WTC11 (cell line): ENCODE measurements at regions not wholly inside any gene's neighbourhood (a gene's known extent, or its start where the extent isn't known, plus 50 kb on each side); places are given as distances from the start of the nearest gene placed in this dataset.

Source experiments
- ATAC-seq: fragments of 200-7000 bp; cut with Tn5 transposase; 2 replicates; pipeline ENCODE4 v1.10.0; 2021; ENCODE audit warnings: mild to moderate bottlenecking, moderate library complexity
- CTCF ChIA-PET: fragments of 300-600 bp; sonication (Branson Sonifier 250); formaldehyde crosslinking; loops from one replicate; lab custom pipeline; 2021; ENCODE audit warnings: antibody characterized with exemption; lab: Charles Lee
- POLR2A ChIA-PET: fragments of 350-600 bp; sonication (Branson Sonifier 250); formaldehyde crosslinking; loops from one replicate; lab custom pipeline; 2021; ENCODE audit warnings: antibody characterized with exemption; lab: Charles Lee
- DNase-seq: peaks from one replicate; pipeline ENCODE4 v3.0.0; 2021; ENCODE audit warnings: low spot score
- H3K27ac Mint-ChIP-seq: 2 replicates; pipeline ENCODE4 v1.8.0; 2021; ENCODE audit warnings: mixed read lengths
- H3K27me3 Mint-ChIP-seq: 2 replicates; pipeline ENCODE4 v1.8.0; 2021; ENCODE audit warnings: low read depth, mild to moderate bottlenecking, moderate library complexity, mixed read lengths
- H3K36me3 Mint-ChIP-seq: 2 replicates; pipeline ENCODE4 v1.8.0; 2021; ENCODE audit warnings: mixed read lengths
- H3K4me1 Mint-ChIP-seq: 2 replicates; pipeline ENCODE4 v1.8.0; 2022; ENCODE audit warnings: mixed read lengths
- H3K4me3 Mint-ChIP-seq: 2 replicates; pipeline ENCODE4 v1.8.0; 2021; ENCODE audit warnings: mild to moderate bottlenecking, moderate library complexity, mixed read lengths
- H3K9me3 Mint-ChIP-seq: 2 replicates; pipeline ENCODE4 v1.8.0; 2021; ENCODE audit warnings: mixed read lengths
- AR ChIP-seq: fragments of 250-450 bp; sonication (Bioruptor Pico); IDR thresholded peaks from 2 replicates; pipeline ENCODE4 v1.9.0; 2021; ENCODE audit warnings: mild to moderate bottlenecking
- CTCF ChIP-seq: fragments of 200-600 bp; IDR thresholded peaks from 2 replicates; pipeline ENCODE4 v1.8.0; 2022; ENCODE audit warnings: antibody characterized with exemption
- GRHL2 ChIP-seq: fragments of 250-450 bp; sonication (Bioruptor Pico); IDR thresholded peaks from 2 replicates; pipeline ENCODE4 v1.8.0; 2022; ENCODE audit warnings: mild to moderate bottlenecking, moderate library complexity; ENCODE audit not compliant: insufficient replicate concordance, severe bottlenecking
- GTF2I ChIP-seq: fragments of 250-450 bp; sonication (Bioruptor Pico); conservative IDR thresholded peaks from 2 replicates; pipeline ENCODE4 v1.4.0; 2021; ENCODE audit warnings: mild to moderate bottlenecking
- IRF1 ChIP-seq: sonication (generic); formaldehyde crosslinking; IDR thresholded peaks from 2 replicates; pipeline ENCODE4 v1.8.0; 2023; ENCODE audit warnings: missing genetic modification reagents
- IRF2 ChIP-seq: sonication (generic); formaldehyde crosslinking; IDR thresholded peaks from 2 replicates; pipeline ENCODE4 v1.8.0; 2022; ENCODE audit warnings: low read depth, missing genetic modification reagents, borderline replicate concordance
- KAT7 ChIP-seq: sonication (generic); formaldehyde crosslinking; IDR thresholded peaks from 2 replicates; pipeline ENCODE4 v1.8.1; 2023; ENCODE audit warnings: missing genetic modification reagents, mild to moderate bottlenecking, borderline replicate concordance
- OVOL2 ChIP-seq: fragments of 250-450 bp; sonication (Bioruptor Pico); IDR thresholded peaks from 2 replicates; pipeline ENCODE4 v1.9.0; 2021; ENCODE audit warnings: mild to moderate bottlenecking, borderline replicate concordance
- SMAD3 ChIP-seq: sonication (generic); formaldehyde crosslinking; IDR thresholded peaks from 2 replicates; pipeline ENCODE4 v1.8.0; 2022; ENCODE audit warnings: missing genetic modification reagents, mild to moderate bottlenecking, borderline replicate concordance
- TCF7 ChIP-seq: sonication (generic); formaldehyde crosslinking; IDR thresholded peaks from 2 replicates; pipeline ENCODE4 v1.8.0; 2022; ENCODE audit warnings: mild to moderate bottlenecking, low read depth, missing genetic modification reagents, moderate library complexity
- TP53 ChIP-seq: sonication (generic); formaldehyde crosslinking; IDR thresholded peaks from 2 replicates; pipeline ENCODE4 v1.8.1; 2023; ENCODE audit warnings: mild to moderate bottlenecking, missing genetic modification reagents
- ZNF396 ChIP-seq: fragments of 250-450 bp; sonication (Bioruptor Pico); IDR thresholded peaks from 2 replicates; pipeline ENCODE4 v1.8.0; 2021; ENCODE audit warnings: mild to moderate bottlenecking, moderate library complexity, borderline replicate concordance
- TF ChIP-seq, protein P1 (sequence below): sonication (generic); formaldehyde crosslinking; IDR thresholded peaks from 2 replicates; pipeline ENCODE4 v1.8.1; 2023; ENCODE audit warnings: mild to moderate bottlenecking, missing genetic modification reagents, moderate library complexity
- TF ChIP-seq, protein P2 (sequence below): sonication (generic); formaldehyde crosslinking; IDR thresholded peaks from 2 replicates; pipeline ENCODE4 v1.8.1; 2022; ENCODE audit warnings: missing genetic modification reagents, borderline replicate concordance

GRCh38 chr14:49106741-49107667 is 479.2 kb downstream of the RPS29 start:
- CTCF ChIA-PET = no interaction called here
- Mint-ChIP-seq H3K27ac (no peak overlapping the region), H3K36me3 (peaks cover 3% of the 10 kb centered on the region; the same call in 1 of the 2 replicates)

GRCh38 chr14:49105956-49106355 is 480.2 kb downstream of the RPS29 start:
- ATAC-seq (no peak), DNase-seq (no peak)
- TF ChIP-seq, protein P1, sequence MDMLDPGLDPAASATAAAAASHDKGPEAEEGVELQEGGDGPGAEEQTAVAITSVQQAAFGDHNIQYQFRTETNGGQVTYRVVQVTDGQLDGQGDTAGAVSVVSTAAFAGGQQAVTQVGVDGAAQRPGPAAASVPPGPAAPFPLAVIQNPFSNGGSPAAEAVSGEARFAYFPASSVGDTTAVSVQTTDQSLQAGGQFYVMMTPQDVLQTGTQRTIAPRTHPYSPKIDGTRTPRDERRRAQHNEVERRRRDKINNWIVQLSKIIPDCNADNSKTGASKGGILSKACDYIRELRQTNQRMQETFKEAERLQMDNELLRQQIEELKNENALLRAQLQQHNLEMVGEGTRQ (CRISPR knock-in tag) = no peak
- no peak for TF ChIP-seq GTF2I (CRISPR knock-in tag)
- no peak for TF ChIP-seq TCF7
- H3K4me3 Mint-ChIP-seq = no peak overlapping the region
- no peak overlapping the region for H3K27ac Mint-ChIP-seq
- CTCF ChIA-PET = no interaction called here
- H3K27me3 Mint-ChIP-seq = no peaks in the 10 kb centered on the region
- H3K9me3 Mint-ChIP-seq = peaks cover 24% of the 10 kb centered on the region
- H3K4me1 Mint-ChIP-seq = no peaks in the 10 kb centered on the region
- H3K36me3 Mint-ChIP-seq = peaks cover 3% of the 10 kb centered on the region; the same call in 1 of the 2 replicates
- POLR2A ChIA-PET = no interaction called here

More at GRCh38 chr14:49106741-49107667, 479.2 kb downstream of the RPS29 start:
- peaks cover 33% of the 10 kb centered on the region for H3K9me3 Mint-ChIP-seq
- no peak for DNase-seq
- TF ChIP-seq ZNF396 (CRISPR knock-in tag) (no peak), GRHL2 (CRISPR knock-in tag) (no peak), AR (CRISPR knock-in tag) (no peak), IRF2 (CRISPR knock-in tag) (no peak), CTCF (no peak), OVOL2 (CRISPR knock-in tag) (no peak), TP53 (CRISPR knock-in tag) (no peak), SMAD3 (CRISPR knock-in tag) (no peak), KAT7 (no peak), IRF1 (CRISPR knock-in tag) (no peak)
- TF ChIP-seq, protein P2, sequence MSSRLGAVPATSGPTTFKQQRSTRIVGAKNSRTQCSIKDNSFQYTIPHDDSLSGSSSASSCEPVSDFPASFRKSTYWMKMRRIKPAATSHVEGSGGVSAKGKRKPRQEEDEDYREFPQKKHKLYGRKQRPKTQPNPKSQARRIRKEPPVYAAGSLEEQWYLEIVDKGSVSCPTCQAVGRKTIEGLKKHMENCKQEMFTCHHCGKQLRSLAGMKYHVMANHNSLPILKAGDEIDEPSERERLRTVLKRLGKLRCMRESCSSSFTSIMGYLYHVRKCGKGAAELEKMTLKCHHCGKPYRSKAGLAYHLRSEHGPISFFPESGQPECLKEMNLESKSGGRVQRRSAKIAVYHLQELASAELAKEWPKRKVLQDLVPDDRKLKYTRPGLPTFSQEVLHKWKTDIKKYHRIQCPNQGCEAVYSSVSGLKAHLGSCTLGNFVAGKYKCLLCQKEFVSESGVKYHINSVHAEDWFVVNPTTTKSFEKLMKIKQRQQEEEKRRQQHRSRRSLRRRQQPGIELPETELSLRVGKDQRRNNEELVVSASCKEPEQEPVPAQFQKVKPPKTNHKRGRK (CRISPR knock-in tag) = no peak
- TF ChIP-seq, all 79 proteins: peak for 0
- Mint-ChIP-seq H3K4me3 (no peak overlapping the region), H3K4me1 (no peaks in the 10 kb centered on the region), H3K27me3 (no peaks in the 10 kb centered on the region)
- no peak for ATAC-seq
- POLR2A ChIA-PET = no interaction called here
